PC-9 (cell line): ENCODE measurements at regions not wholly inside any gene's neighbourhood (a gene's known extent, or its start where the extent isn't known, plus 50 kb on each side); places are given as distances from the start of the nearest gene placed in this dataset.

Experiments used
- CTCF ChIP-seq: fragments of 200-600 bp; sonication (generic); conservative IDR thresholded peaks from 2 replicates; pipeline ENCODE4 v1.6.1; 2017; ENCODE audit warnings: mixed run types, antibody characterized with exemption, mild to moderate bottlenecking, moderate library complexity
- EZH2 ChIP-seq: fragments of 200-600 bp; sonication (generic); IDR thresholded peaks from 2 replicates; pipeline ENCODE4 v1.8.0; 2017; ENCODE audit warnings: antibody characterized with exemption, low read depth

GRCh38 chr1:10920063-10920626 is 92.3 kb upstream of the TARDBP start:
- TF ChIP-seq CTCF (no peak), EZH2 (no peak)
